DOHH2 (cell line): ENCODE measurements at regions not wholly inside any gene's neighbourhood (a gene's known extent, or its start where the extent isn't known, plus 50 kb on each side); places are given as distances from the start of the nearest gene placed in this dataset.

Experiments used
- H3F3A ChIP-seq: fragments of 200-600 bp; sonication (generic), shearing (Covaris generic); 2 replicates; pipeline ENCODE4 v1.6.0; 2016; ENCODE audit warnings: antibody characterized with exemption, mild to moderate bottlenecking; ENCODE audit not compliant: control insufficient read depth, insufficient read depth
- H3K27ac ChIP-seq: fragments of 200-600 bp; sonication (generic); 2 replicates; pipeline ENCODE4 v1.5.1; 2014; ENCODE audit warnings: low read depth, mild to moderate bottlenecking, low read length, moderate library complexity
- H3K27me3 ChIP-seq: fragments of 200-600 bp; sonication (generic); 2 replicates; pipeline ENCODE4 v1.6.1; 2014; ENCODE audit warnings: mild to moderate bottlenecking, low read length, mixed read lengths; ENCODE audit not compliant: control insufficient read depth
- H3K36me3 ChIP-seq: fragments of 200-600 bp; sonication (generic); 2 replicates; pipeline ENCODE4 v1.6.1; 2014; ENCODE audit warnings: mild to moderate bottlenecking, low read length, moderate library complexity, mixed read lengths; ENCODE audit not compliant: control insufficient read depth
- H3K4me1 ChIP-seq: fragments of 200-600 bp; sonication (generic); 2 replicates; pipeline ENCODE4 v1.6.1; 2014; ENCODE audit warnings: mild to moderate bottlenecking, low read length, mixed read lengths; ENCODE audit not compliant: control insufficient read depth
- H3K4me2 ChIP-seq: fragments of 200-600 bp; sonication (generic); 2 replicates; pipeline ENCODE4 v1.6.0; 2014; ENCODE audit warnings: mild to moderate bottlenecking, low read length, moderate library complexity
- H3K4me3 ChIP-seq: fragments of 200-600 bp; sonication (generic); 2 replicates; pipeline ENCODE4 v1.5.1; 2014; ENCODE audit warnings: mild to moderate bottlenecking, low read length, mixed read lengths
- H3K79me2 ChIP-seq: fragments of 200-600 bp; sonication (generic); 2 replicates; pipeline ENCODE4 v1.6.1; 2014; ENCODE audit warnings: mild to moderate bottlenecking, low read length, mixed read lengths; ENCODE audit not compliant: control insufficient read depth
- H3K9me2 ChIP-seq: fragments of 200-600 bp; sonication (generic); replicated peaks from 2 replicates; pipeline ENCODE4 v1.6.1; 2014; ENCODE audit warnings: mild to moderate bottlenecking, low read length, mixed read lengths; ENCODE audit not compliant: control insufficient read depth
- H3K9me3 ChIP-seq: fragments of 200-600 bp; sonication (generic); 2 replicates; pipeline ENCODE4 v1.6.1; 2014; ENCODE audit warnings: antibody characterized with exemption, low read length, mixed read lengths; ENCODE audit not compliant: control insufficient read depth, insufficient read depth
- H4K20me1 ChIP-seq: fragments of 200-600 bp; sonication (generic); 2 replicates; pipeline ENCODE4 v1.6.0; 2014; ENCODE audit warnings: low read depth, mild to moderate bottlenecking, antibody characterized with exemption, low read length, moderate library complexity; ENCODE audit not compliant: control insufficient read depth, insufficient read depth
- CTCF ChIP-seq: fragments of 200-600 bp; sonication (generic); IDR thresholded peaks from one replicate; pipeline ENCODE4 v1.5.1; 2014; ENCODE audit warnings: antibody characterized with exemption, mild to moderate bottlenecking, low read depth, low read length; ENCODE audit not compliant: poor library complexity, severe bottlenecking
- EZH2phosphoT487 ChIP-seq: fragments of 200-600 bp; sonication (generic); IDR thresholded peaks from 2 replicates; pipeline ENCODE4 v1.6.1; 2017; ENCODE audit warnings: borderline replicate concordance, mild to moderate bottlenecking, antibody characterized with exemption, low read length, moderate library complexity, mixed read lengths

- H3F3A ChIP-seq, result no peaks in the 10 kb centered on the region
- no peaks in the 10 kb centered on the region for H3K27me3 ChIP-seq
- TF ChIP-seq CTCF, result no peak
- no peak for TF ChIP-seq EZH2phosphoT487
- H3K4me1 ChIP-seq, result no peaks in the 10 kb centered on the region
- no peaks in the 10 kb centered on the region for H3K9me3 ChIP-seq
- no peaks in the 10 kb centered on the region for H4K20me1 ChIP-seq
- no peaks in the 10 kb centered on the region for H3K9me2 ChIP-seq
- no peak overlapping the region for H3K27ac ChIP-seq
- no peaks in the 10 kb centered on the region for H3K36me3 ChIP-seq
- no peak overlapping the region for H3K4me2 ChIP-seq
- no peaks in the 10 kb centered on the region for H3K79me2 ChIP-seq
- H3K4me3 ChIP-seq, result no peak overlapping the region
These were observed 126.7 kb upstream of the TSPAN5 start for GRCh38 chr4:98784947-98785706.

DNA sequence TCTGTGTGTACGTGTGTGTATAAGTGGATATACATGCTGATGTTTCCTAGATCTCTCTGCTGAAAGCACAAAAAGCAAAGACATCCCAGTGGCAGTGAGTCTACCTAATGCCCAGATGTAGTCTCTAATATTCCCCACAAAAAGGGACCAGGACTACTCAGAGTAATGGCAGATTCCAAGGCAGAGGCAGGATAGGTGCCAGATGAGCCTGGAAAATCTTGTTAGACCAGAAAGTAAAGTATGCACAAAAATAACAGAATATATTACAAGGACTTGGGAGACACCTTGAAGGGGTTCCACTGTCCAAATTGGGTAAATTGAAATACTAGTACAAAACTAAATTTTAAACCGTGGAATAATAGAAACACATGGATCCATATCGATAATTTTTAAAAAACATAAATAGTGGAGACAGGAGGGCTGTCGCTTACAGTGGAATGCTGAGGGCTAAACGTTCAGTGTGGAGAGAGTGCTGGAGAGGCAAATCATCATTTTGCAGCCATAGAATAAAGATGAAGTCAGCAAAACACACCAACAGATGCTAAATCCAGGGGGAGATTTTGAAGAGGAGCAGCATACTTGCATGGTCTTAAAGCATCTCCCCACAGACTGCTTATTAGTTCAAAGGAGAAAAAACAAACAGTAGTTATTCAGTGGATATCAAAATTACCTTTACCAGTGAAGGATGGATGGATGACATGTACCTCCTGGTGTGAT is 123.4 kb upstream of the TSPAN5 start:
- H3K9me2 ChIP-seq, result no peaks in the 10 kb centered on the region
- no peaks in the 10 kb centered on the region for H3K9me3 ChIP-seq
- TF ChIP-seq EZH2phosphoT487, result no peak
- no peak for TF ChIP-seq CTCF
- no peaks in the 10 kb centered on the region for H3K4me1 ChIP-seq
- H3K4me3 ChIP-seq, result no peak overlapping the region
- no peak overlapping the region for H3K4me2 ChIP-seq
- H3K27me3 ChIP-seq, result no peaks in the 10 kb centered on the region
- H3K36me3 ChIP-seq, result no peaks in the 10 kb centered on the region
- H4K20me1 ChIP-seq, result no peaks in the 10 kb centered on the region
- no peaks in the 10 kb centered on the region for H3K79me2 ChIP-seq
- H3F3A ChIP-seq, result no peaks in the 10 kb centered on the region
- H3K27ac ChIP-seq, result no peak overlapping the region

GRCh38 chr4:98780926-98781325 is 122.5 kb upstream of the TSPAN5 start:
- Histone ChIP-seq H3K27ac (no peak overlapping the region), H3K36me3 (no peaks in the 10 kb centered on the region), H3K4me2 (no peak overlapping the region), H3K9me2 (no peaks in the 10 kb centered on the region), H3K9me3 (no peaks in the 10 kb centered on the region), H3K4me3 (no peak overlapping the region), H3K79me2 (no peaks in the 10 kb centered on the region), H3F3A (no peaks in the 10 kb centered on the region), H4K20me1 (no peaks in the 10 kb centered on the region), H3K4me1 (no peaks in the 10 kb centered on the region), H3K27me3 (no peaks in the 10 kb centered on the region)
- TF ChIP-seq EZH2phosphoT487, result no peak
- no peak for TF ChIP-seq CTCF
